HG02970 (cell line): ENCODE measurements at regions not wholly inside any gene's neighbourhood (a gene's known extent, or its start where the extent isn't known, plus 50 kb on each side); places are given as distances from the start of the nearest gene placed in this dataset.

Source experiments
- ATAC-seq: cut with Tn5 transposase; IDR thresholded peaks from one replicate; pipeline ENCODE4 v1.9.1; 2021; ENCODE audit warnings: mild to moderate bottlenecking, moderate library complexity, moderate number of reproducible peaks; ENCODE audit not compliant: unreplicated experiment, low FRiP score

GRCh38 chr21:43277481-43278351, 108.9 kb downstream of the CRYAA start:
- no peak for ATAC-seq

DNA sequence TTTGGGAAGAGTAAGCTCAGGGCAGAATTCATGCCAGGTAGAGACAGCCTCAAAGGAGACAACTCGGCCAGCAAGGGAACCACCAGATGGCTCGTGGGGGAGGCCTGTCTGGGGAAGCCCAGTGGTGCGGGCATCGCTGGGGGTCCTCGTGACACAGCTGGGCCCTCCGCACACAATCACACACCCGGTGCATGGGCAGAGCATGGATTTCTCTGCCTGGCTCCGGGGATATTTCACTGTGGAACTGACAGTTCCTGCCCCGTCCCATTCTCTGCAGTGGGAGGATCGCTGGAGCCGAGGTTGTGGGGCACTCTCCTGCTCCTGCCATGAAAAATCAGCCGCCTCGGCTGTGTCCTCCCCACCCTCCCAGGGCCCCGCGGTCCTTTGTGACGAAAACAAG, 108.0 kb downstream of the CRYAA start:
- no peak for ATAC-seq

DNA sequence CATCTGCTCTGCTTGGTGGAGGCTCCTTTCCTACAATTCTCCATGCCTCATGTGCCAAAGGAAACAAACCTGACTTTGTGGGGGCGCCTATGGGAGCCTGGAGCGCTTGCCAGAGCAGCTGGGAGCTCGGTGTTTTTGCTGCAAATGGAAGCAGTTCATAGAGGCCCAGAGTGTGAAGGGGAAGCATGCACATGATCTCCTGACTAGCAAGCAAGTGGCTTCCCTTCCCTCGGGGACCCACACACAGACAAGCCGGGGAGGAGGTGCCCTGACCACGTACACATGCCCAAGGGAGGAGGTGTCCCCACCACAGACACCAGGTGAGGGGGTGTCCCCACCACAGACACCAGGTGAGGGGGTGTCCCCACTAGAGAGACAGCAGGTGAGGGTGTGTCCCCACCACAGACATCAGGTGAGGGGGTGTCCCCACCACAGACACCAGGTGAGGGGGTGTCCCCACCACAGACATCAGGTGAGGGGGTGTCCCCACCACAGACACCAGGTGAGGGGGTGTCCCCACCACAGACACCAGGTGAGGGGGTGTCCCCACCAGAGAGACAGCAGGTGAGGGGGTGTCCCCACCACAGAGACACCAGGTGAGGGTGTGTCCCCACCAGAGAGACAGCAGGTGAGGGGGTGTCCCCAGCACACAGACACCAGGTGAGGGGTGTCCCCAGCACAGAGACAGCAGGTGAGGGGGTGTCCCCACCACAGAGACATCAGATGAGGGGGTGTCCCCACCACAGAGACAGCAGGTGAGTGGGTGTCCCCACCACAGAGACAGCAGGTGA, 106.8 kb downstream of the CRYAA start:
- no peak for ATAC-seq

- no peak for ATAC-seq
These were observed 106.1 kb downstream of the CRYAA start for GRCh38 chr21:43274946-43275310.

DNA sequence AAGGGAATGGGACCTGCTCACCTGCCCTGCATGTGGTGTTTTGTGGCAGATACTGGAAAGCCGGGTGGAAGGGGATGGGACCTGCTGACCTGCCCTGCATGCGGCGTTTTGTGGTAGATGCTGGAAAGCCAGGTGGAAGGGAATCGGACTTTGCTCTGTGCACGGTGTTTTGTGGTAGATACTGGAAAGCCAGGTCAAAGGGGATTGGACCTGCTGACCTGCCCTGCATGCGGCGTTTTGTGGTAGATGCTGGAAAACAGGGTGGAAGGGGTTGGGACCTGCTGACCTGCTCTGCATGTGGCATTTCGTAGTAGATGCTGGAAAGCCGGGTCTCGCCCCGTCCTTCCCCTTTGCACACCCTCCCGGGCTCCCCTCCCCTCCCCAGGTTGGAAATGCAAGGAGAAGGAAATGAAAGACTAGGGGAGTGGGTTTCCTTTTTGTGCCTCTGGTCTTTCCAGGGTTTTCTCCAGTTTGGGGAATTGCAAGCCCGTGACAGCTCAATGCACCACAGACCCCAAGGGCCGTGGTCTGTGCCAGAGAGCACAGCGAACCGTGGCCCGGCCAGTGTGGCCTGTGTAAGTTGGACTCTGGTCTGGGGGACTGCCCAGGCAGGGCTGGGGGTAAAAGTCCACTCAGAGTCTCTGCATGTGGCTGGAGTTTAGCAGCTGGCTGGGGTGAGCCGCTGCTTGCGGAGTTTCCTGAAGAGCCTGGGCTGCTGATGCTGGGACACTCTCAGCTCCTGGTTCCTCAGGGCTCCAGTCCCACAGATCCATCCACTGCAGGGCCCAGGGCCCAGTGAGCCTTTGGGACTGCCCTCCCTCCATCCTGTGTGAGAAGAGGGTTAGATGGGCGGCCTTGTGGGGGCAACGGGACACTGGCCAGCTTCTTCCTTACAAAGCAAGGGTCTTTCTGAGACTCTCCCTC, 105.5 kb downstream of the CRYAA start:
- ATAC-seq = no peak

GRCh38 chr21:43273708-43274021, 104.9 kb downstream of the CRYAA start:
- ATAC-seq = no peak

GRCh38 chr21:43273016-43273707, 104.4 kb downstream of the CRYAA start:
- ATAC-seq = no peak

GRCh38 chr21:43272591-43272990, 103.8 kb downstream of the CRYAA start:
- ATAC-seq = no peak

GRCh38 chr21:43271452-43272020, 102.7 kb downstream of the CRYAA start:
- ATAC-seq = no peak

DNA sequence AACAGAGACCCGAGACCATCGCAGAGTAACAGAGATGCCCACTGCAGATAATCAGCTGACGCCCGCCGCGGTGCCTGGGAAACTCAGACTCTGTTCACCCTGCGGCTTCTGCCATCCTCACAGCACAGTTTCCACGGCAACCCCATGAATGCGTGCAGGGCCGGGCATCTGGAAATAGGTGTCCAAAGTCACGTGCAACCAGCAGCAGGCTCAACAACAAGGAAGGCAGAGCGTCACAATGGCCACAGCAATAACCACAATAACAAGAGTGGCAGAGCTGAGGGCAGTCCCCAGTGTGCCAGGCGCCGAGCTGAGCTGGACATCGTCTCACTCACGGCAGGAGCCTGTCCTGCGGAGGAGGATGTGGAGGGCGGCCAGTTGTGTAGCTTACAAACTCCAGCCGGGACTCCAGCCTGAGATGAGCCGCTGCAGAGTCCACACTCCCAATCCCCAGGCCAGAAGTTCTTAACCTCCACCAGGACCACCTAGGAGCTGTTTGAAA, 102.0 kb downstream of the CRYAA start:
- ATAC-seq = no peak

GRCh38 chr21:43269957-43270705, 101.3 kb downstream of the CRYAA start:
- ATAC-seq = no peak

GRCh38 chr21:43269440-43269839, 100.6 kb downstream of the CRYAA start:
- no peak for ATAC-seq

DNA sequence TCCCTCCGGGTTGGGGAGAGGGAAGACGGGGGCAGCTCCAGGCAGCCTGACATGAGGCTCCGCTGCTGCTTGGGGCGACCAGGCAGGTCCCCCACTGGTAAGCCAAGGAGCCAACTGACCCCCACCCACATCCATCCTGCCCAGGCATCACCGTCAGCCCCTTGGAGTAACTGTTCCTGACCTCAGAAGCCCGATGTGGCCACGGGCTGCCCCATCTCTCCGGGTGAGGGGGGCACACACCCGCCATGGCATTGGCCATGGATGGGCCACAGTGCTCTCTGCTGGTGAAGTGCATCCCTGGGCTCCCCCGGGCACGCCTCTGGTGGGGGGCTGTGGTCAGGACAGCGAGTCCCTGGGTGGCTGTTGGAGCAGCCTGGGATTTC, 100.0 kb downstream of the CRYAA start:
- ATAC-seq = no peak

- no peak for ATAC-seq
These were observed 99.4 kb downstream of the CRYAA start for GRCh38 chr21:43268086-43268803.

GRCh38 chr21:43267391-43268085, 98.7 kb downstream of the CRYAA start:
- ATAC-seq = no peak

DNA sequence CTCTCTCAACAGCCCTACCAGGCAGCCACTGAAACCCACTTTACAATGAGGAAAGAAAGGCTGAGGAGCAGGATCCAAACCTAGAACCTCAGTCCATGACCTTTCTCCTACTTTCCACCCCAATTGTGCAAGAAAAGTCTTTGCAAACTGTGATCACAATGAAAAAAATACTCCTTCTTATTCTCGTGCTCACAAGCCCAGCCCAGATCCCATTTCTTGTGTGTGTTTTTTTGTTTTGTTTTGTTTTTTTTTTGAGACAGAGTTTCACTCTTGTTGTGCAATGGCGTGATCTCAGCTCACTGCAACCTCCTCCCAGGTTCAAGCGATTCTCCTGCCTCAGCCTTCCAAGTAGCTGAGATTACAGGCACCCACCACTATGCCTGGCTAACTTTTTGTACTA, 97.7 kb downstream of the CRYAA start:
- no peak for ATAC-seq

- no peak for ATAC-seq
These were observed 93.6 kb downstream of the CRYAA start for GRCh38 chr21:43262427-43262826.
